GM12865 (cell line): ENCODE measurements at regions not wholly inside any gene's neighbourhood (a gene's known extent, or its start where the extent isn't known, plus 50 kb on each side); places are given as distances from the start of the nearest gene placed in this dataset.

Experiments
- DNase-seq: peaks from one replicate; pipeline ENCODE4 v3.0.0; 2010; ENCODE audit warnings: low read depth
- H3K4me3 ChIP-seq: 2 replicates; pipeline ENCODE4 v1.5.1; 2011; ENCODE audit warnings: mild to moderate bottlenecking, low read depth, low read length, control low read depth
- TF ChIP-seq, protein P1 (sequence below): IDR thresholded peaks from 2 replicates; pipeline ENCODE4 v1.5.1; 2011; ENCODE audit warnings: low read length, control low read depth, low read depth, inconsistent platforms; ENCODE audit not compliant: insufficient read depth; ENCODE audit errors: missing control alignments

DNA sequence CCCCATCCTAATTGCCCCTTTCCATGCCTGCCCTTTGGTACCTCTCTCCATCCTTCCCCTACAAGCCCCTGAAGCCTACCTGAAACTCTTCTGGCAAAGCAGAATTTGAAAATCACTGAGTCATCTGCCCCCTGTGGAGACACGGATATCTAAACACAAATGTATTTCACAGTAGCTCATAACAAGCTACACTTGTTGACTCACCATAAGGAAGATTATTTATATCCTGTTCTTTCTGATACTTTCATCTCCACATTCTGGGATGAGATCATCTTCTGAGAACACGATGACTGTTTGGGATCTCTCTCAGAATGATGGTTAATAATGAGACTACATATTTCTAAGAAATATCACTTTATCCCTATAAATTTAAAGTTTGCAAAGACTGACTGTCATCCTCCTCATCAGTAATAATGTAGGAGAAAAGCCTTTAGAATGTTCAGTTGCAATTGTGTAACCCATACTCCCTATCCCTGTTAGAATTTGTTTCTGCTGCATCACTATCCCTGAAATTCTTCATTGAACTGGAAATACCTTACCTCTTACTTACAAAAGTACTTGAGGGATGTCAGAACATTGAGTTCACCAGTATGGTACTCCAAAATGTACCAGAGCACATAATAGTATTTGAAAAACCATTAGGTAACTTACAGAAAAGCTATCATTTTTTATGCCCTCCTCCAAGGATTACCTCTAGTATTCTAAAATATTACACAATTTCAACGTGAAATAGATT is 116.1 kb upstream of the IL12A start:
- TF ChIP-seq, protein P1, sequence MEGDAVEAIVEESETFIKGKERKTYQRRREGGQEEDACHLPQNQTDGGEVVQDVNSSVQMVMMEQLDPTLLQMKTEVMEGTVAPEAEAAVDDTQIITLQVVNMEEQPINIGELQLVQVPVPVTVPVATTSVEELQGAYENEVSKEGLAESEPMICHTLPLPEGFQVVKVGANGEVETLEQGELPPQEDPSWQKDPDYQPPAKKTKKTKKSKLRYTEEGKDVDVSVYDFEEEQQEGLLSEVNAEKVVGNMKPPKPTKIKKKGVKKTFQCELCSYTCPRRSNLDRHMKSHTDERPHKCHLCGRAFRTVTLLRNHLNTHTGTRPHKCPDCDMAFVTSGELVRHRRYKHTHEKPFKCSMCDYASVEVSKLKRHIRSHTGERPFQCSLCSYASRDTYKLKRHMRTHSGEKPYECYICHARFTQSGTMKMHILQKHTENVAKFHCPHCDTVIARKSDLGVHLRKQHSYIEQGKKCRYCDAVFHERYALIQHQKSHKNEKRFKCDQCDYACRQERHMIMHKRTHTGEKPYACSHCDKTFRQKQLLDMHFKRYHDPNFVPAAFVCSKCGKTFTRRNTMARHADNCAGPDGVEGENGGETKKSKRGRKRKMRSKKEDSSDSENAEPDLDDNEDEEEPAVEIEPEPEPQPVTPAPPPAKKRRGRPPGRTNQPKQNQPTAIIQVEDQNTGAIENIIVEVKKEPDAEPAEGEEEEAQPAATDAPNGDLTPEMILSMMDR: no peak
- no peak for DNase-seq
- H3K4me3 ChIP-seq: no peak overlapping the region

DNA sequence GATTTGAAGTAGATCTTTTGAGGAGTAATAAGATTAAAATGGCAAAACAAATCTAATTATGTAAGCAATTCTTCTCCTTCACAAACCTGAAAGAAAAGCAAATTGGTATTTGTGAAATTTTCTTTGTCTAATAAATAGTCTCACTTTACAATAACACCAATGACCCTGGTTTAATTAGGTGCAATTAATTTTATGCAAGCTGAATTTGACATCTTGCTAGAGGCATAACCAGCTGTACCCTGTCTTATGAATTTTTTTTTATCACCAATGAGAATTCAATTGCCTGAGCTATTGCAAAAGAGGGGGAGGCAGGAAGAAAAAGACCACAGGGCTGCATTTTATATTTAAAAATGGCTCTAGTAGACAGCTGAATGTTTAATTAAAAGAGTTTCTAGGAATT is 113.5 kb upstream of the IL12A start:
- H3K4me3 ChIP-seq: no peak overlapping the region
- TF ChIP-seq, protein P1: no peak
- no peak for DNase-seq

DNA sequence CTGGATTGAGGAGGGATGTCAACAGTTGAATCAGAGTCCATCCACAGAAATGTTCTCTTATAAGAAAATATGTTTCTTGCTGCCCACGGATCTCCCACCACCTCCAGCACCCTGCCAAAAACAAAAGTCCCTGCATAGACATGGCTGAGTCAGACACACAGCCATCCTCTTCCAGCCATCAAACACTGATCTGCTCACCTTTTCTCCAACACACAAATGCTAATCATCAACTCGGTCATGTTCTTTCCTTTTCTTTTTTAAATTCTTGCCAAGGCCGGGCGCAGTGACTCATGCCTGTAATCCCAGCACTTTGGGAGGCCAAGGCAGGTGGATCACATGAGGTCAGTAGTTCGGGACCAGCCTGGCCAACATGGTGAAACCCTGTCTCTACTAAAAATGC is 110.7 kb upstream of the IL12A start:
- H3K4me3 ChIP-seq: no peak overlapping the region
- TF ChIP-seq, protein P1: no peak
- DNase-seq: no peak

DNA sequence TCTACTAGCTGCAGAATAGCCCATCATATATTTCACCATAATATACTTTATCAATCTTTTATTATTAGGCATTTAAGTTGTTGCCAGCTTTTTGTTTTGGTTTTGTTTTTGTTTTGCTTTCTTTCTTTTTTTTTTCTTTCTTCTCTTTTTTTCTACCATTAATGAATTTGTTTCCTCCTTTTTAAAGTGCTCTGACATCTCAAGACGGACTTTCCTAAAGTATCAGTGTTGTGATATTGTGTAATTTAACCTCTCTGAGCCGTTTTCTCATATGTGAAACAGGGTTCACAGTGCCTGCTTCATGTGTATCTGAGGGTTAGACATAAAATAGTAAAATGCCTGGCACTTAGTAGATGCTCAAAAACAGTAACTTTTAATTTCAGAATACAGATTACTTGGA is 109.5 kb upstream of the IL12A start:
- no peak overlapping the region for H3K4me3 ChIP-seq
- TF ChIP-seq, protein P1: no peak
- DNase-seq: no peak

DNA sequence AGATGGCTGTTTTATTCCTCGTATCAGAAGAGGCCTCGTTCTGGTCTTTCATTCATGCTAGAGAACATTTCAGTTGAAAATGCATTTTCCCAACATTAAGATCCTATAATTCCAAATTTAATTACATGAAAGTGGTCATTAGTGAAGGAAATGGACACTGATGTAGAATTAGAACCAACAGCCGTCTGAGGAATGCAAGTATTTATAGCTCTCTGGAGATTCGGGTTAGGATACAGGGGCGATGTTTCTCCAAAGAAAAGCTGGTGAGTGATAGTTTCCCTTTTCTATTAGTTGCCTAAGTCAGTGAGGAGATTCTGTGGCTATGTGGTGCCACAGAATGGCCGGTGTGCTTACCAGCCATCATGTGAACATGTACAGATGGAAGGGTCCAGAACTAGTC is 109.0 kb upstream of the IL12A start:
- DNase-seq: no peak
- H3K4me3 ChIP-seq: no peak overlapping the region
- TF ChIP-seq, protein P1: no peak

DNA sequence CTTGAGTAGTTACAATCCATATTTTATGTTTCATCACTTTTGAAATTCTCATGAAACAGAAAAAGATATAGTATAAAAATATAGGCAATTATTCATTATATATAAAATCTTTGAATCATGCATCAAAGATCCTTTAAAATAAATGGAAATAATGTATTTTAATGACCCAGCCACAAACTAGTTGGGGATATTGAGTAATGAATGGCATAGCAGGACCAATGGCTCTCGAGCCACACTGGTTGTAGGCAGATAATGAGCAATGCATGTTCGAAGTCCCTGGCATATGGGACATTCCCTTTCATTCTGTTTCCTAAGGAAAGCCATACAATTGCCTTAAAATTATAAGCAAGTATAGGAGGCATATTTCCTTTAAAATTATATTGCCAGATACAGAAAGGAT is 107.4 kb upstream of the IL12A start:
- DNase-seq: no peak
- no peak overlapping the region for H3K4me3 ChIP-seq
- TF ChIP-seq, protein P1: no peak

DNA sequence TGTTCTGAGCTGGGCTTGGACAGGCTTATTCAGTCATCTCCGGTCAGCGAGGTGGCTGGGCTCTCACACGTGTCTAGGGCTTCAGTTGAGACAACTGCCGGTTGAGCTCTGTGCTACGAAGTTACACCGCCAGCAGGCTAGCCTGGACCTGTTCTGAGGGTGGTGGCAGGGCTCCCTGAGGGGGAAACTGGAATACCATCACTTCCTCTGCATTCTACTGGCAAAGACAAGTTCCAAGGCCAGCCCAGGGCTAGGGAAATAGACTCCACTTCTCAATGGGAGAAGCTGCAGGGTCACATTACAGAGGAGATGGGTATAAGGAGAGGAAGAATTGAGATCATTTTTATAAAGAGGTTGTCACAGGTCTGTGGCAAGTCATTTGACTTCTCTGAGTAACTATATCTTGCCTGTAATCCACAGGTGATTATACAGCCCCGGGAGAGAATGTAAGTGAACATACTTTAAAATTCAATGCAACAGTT is 106.8 kb upstream of the IL12A start:
- TF ChIP-seq, protein P1: no peak
- no peak for DNase-seq
- H3K4me3 ChIP-seq: no peak overlapping the region
